ENCODE measurements at regions not wholly inside any gene's neighbourhood (a gene's known extent, or its start where the extent isn't known, plus 50 kb on each side); places are given as distances from the start of the nearest gene placed in this dataset.

DNA sequence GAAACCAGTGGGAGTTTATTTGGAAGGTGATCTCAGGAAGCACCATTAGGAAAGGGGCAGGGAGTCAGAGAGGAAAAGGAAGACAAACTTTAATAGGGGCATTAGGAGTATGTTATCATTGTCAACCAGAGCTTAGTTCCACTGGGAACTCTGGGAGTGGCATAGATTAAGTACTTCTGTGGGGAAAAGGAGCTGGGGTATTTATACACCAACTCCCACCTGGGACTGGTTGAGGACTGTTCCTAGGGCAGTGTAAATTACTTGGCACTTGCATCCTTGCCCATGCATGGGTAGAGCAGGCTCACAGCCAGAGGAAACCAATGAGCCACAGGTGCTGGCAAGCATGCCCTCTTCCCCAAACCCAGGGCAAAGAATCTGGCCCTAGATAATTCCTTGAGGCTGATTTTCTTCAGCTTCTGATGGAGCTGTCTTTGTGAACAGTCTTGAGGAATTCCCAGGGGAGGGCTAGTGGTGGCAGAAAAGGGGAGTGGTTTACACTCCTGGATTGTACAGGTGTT is 541.2 kb downstream of the MIAT start:
- Histone ChIP-seq H3K4me2 (ENCODE audit: low read depth, low read length) (no peak overlapping the region), H3K4me3 (ENCODE audit: low read length) (no peak overlapping the region), H3K9me2 (replicated peaks; ENCODE audit: insufficient read depth, low read length) (no peaks in the 10 kb centered on the region), H3K4me1 (ENCODE audit: low read length) (no peaks in the 10 kb centered on the region), H4K20me1 (ENCODE audit: insufficient read depth, low read length) (no peaks in the 10 kb centered on the region), H2AFZ (ENCODE audit: low read length) (no peak overlapping the region), H3F3A (ENCODE audit: insufficient read depth, low read length) (no peaks in the 10 kb centered on the region), H3K9me3 (replicated peaks; ENCODE audit: insufficient read depth, low read length) (no peaks in the 10 kb centered on the region), H3K27ac (ENCODE audit: low read length) (no peak overlapping the region), H3K79me2 (ENCODE audit: low read length) (no peaks in the 10 kb centered on the region), H3K36me3 (replicated peaks; ENCODE audit: insufficient read depth, low read length) (no peaks in the 10 kb centered on the region), H3K27me3 (replicated peaks; ENCODE audit: insufficient read depth, low read length) (peaks cover 57% of the 10 kb centered on the region), H3K9ac (ENCODE audit: low read length) (no peak overlapping the region)
- DNase-seq = no peak
- no peak for TF ChIP-seq EZH2phosphoT487 (IDR thresholded peaks at IDR 0.05; ENCODE audit: low read length)
- TF ChIP-seq, protein P1, sequence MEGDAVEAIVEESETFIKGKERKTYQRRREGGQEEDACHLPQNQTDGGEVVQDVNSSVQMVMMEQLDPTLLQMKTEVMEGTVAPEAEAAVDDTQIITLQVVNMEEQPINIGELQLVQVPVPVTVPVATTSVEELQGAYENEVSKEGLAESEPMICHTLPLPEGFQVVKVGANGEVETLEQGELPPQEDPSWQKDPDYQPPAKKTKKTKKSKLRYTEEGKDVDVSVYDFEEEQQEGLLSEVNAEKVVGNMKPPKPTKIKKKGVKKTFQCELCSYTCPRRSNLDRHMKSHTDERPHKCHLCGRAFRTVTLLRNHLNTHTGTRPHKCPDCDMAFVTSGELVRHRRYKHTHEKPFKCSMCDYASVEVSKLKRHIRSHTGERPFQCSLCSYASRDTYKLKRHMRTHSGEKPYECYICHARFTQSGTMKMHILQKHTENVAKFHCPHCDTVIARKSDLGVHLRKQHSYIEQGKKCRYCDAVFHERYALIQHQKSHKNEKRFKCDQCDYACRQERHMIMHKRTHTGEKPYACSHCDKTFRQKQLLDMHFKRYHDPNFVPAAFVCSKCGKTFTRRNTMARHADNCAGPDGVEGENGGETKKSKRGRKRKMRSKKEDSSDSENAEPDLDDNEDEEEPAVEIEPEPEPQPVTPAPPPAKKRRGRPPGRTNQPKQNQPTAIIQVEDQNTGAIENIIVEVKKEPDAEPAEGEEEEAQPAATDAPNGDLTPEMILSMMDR (IDR thresholded peaks at IDR 0.05; ENCODE audit: low read length) = no peak
- TF ChIP-seq EZH2 (optimal IDR thresholded peaks at IDR 0.05; ENCODE audit: low read depth, low read length) = no peak

DNA sequence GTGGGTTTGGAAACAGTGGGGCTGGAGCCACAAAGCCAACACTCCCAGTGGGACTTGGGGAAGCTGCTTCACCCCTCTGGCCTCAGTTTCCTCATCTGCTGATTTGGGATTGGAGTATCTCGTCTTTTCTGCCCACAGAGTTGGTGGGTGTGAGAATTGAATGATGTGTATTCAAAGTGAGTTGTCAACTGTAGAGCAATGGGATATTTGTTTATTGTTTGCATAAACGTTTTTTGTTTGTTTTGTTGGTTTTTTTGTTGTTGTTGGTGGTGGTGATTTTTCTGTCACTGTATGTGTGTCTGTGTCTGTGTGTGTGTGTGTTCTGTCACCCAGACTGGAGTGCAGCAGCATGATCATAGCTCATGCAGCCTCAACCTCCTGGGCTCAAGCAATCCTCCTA is 542.0 kb downstream of the MIAT start:
- Histone ChIP-seq H3K4me1 (ENCODE audit: low read length) (no peaks in the 10 kb centered on the region), H3K79me2 (ENCODE audit: low read length) (no peaks in the 10 kb centered on the region), H3K9ac (ENCODE audit: low read length) (no peak overlapping the region), H3K9me2 (replicated peaks; ENCODE audit: insufficient read depth, low read length) (no peaks in the 10 kb centered on the region), H3K27me3 (replicated peaks; ENCODE audit: insufficient read depth, low read length) (peaks cover 57% of the 10 kb centered on the region), H2AFZ (ENCODE audit: low read length) (no peak overlapping the region), H3F3A (ENCODE audit: insufficient read depth, low read length) (no peaks in the 10 kb centered on the region), H4K20me1 (ENCODE audit: insufficient read depth, low read length) (no peaks in the 10 kb centered on the region), H3K36me3 (replicated peaks; ENCODE audit: insufficient read depth, low read length) (no peaks in the 10 kb centered on the region), H3K9me3 (replicated peaks; ENCODE audit: insufficient read depth, low read length) (no peaks in the 10 kb centered on the region), H3K27ac (ENCODE audit: low read length) (no peak overlapping the region), H3K4me3 (ENCODE audit: low read length) (no peak overlapping the region), H3K4me2 (ENCODE audit: low read depth, low read length) (no peak overlapping the region)
- no peak for DNase-seq
- TF ChIP-seq EZH2phosphoT487 (IDR thresholded peaks at IDR 0.05; ENCODE audit: low read length) (no peak), EZH2 (optimal IDR thresholded peaks at IDR 0.05; ENCODE audit: low read depth, low read length) (no peak)
- TF ChIP-seq, protein P1 (IDR thresholded peaks at IDR 0.05; ENCODE audit: low read length) = no peak

DNA sequence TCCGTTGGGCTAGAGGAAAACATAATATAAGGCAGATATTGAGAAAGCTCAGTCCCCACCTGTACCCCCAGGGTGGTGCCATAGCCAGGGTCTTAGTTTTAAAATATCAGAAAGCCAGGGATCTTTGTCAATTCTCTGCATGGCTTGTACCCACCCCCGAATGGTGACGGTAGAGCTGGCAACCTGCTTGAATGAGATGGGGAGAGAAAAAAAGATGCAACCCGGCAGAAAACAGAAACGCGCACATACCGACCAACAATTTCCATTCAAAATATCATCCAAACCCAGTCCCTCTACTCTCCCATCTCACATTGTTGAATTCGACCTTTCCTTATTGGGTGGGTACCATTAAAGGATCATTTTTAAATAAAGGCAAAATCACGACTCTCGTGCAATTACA is 543.9 kb downstream of the MIAT start:
- H3F3A ChIP-seq (ENCODE audit: insufficient read depth, low read length) = no peaks in the 10 kb centered on the region

More for the DNA sequence above, 543.9 kb downstream of the MIAT start:
- no peaks in the 10 kb centered on the region for H3K4me1 ChIP-seq (ENCODE audit: low read length)
- H2AFZ ChIP-seq (ENCODE audit: low read length) = no peak overlapping the region
- no peak overlapping the region for H3K4me2 ChIP-seq (ENCODE audit: low read depth, low read length)
- no peaks in the 10 kb centered on the region for H3K36me3 ChIP-seq (replicated peaks; ENCODE audit: insufficient read depth, low read length)
- H3K9ac ChIP-seq (ENCODE audit: low read length) = no peak overlapping the region
- no peaks in the 10 kb centered on the region for H3K9me2 ChIP-seq (replicated peaks; ENCODE audit: insufficient read depth, low read length)
- H3K79me2 ChIP-seq (ENCODE audit: low read length) = no peaks in the 10 kb centered on the region
- no peaks in the 10 kb centered on the region for H3K9me3 ChIP-seq (replicated peaks; ENCODE audit: insufficient read depth, low read length)
- peaks cover 60% of the 10 kb centered on the region for H3K27me3 ChIP-seq (replicated peaks; ENCODE audit: insufficient read depth, low read length)
- no peak overlapping the region for H3K4me3 ChIP-seq (ENCODE audit: low read length)
- H4K20me1 ChIP-seq (ENCODE audit: insufficient read depth, low read length) = no peaks in the 10 kb centered on the region
- no peak for DNase-seq
- TF ChIP-seq, protein P1 (IDR thresholded peaks at IDR 0.05; ENCODE audit: low read length) = no peak
- no peak for TF ChIP-seq EZH2phosphoT487 (IDR thresholded peaks at IDR 0.05; ENCODE audit: low read length)
- no peak for TF ChIP-seq EZH2 (optimal IDR thresholded peaks at IDR 0.05; ENCODE audit: low read depth, low read length)
- no peak overlapping the region for H3K27ac ChIP-seq (ENCODE audit: low read length)

Measured in MM.1S (cell line).